HEK293 (cell line): ENCODE measurements at regions not wholly inside any gene's neighbourhood (a gene's known extent, or its start where the extent isn't known, plus 50 kb on each side); places are given as distances from the start of the nearest gene placed in this dataset.

Experiments used
- CTCF ChIA-PET: fragments of 350-600 bp; formaldehyde crosslinking; extraction: SDS; loops from one replicate; lab custom pipeline; 2021; ENCODE audit warnings: antibody characterized with exemption; lab: Yijun Ruan, JAX
- POLR2A ChIA-PET: fragments of 300-600 bp; formaldehyde crosslinking; extraction: SDS; loops from one replicate; lab custom pipeline; 2020; ENCODE audit warnings: antibody characterized with exemption, inconsistent platforms; lab: Yijun Ruan, JAX
- H3K27ac ChIP-seq: fragments of 200-500 bp; sonication (Bioruptor generic); 2 replicates; pipeline ENCODE4 v1.5.1; 2014; ENCODE audit warnings: low read depth, low read length, control low read depth, inconsistent platforms; ENCODE audit errors: extremely low read depth
- H3K36me3 ChIP-seq, 2 experiments: fragments of 200-500 bp in 1 of 2; sonication (Bioruptor generic) in 1 of 2; 1 replicate in 1 of 2; 2 replicates in 1 of 2; pipeline ENCODE4 v1.5.1; 2014 to 2017; ENCODE audit warnings: inconsistent platforms in 2 of 2, low read length in 2 of 2; ENCODE audit not compliant: control insufficient read depth in 2 of 2, insufficient read depth in 1 of 2
- H3K4me1 ChIP-seq: fragments of 200-500 bp; sonication (Bioruptor generic); 2 replicates; pipeline ENCODE4 v1.5.1; 2014; ENCODE audit warnings: mild to moderate bottlenecking, low read length, inconsistent platforms; ENCODE audit not compliant: control insufficient read depth, insufficient read depth
- H3K4me3 ChIP-seq: 2 replicates; pipeline ENCODE4 v1.5.1; 2011; ENCODE audit warnings: low read depth, mild to moderate bottlenecking, control low read depth, low read length, moderate library complexity
- H3K9me3 ChIP-seq: fragments of 200-500 bp; sonication (Bioruptor generic); 2 replicates; pipeline ENCODE4 v1.5.1; 2014; ENCODE audit warnings: low read depth, low read length, inconsistent platforms; ENCODE audit not compliant: control insufficient read depth, insufficient read depth
- ATF2 ChIP-seq: fragments of 450-650 bp; formaldehyde crosslinking; IDR thresholded peaks from 2 replicates; pipeline ENCODE4 v1.5.1; 2016; ENCODE audit warnings: missing biosample characterization, missing genetic modification characterization, low read depth
- BCL11B ChIP-seq: fragments of 450-650 bp; formaldehyde crosslinking; IDR thresholded peaks from 2 replicates; pipeline ENCODE4 v1.5.1; 2016; ENCODE audit warnings: low read depth, missing biosample characterization, missing genetic modification characterization
- ELK4 ChIP-seq: IDR thresholded peaks from 2 replicates; pipeline ENCODE4 v1.6.1; 2011; ENCODE audit warnings: mild to moderate bottlenecking, low read depth, low read length, borderline replicate concordance
- GLIS2 ChIP-seq: fragments of 450-650 bp; formaldehyde crosslinking; IDR thresholded peaks from 2 replicates; pipeline ENCODE4 v1.5.1; 2016; ENCODE audit warnings: missing biosample characterization, missing genetic modification characterization
- HIC1 ChIP-seq: fragments of 450-650 bp; formaldehyde crosslinking; IDR thresholded peaks from 2 replicates; pipeline ENCODE4 v1.5.1; 2016; ENCODE audit warnings: missing biosample characterization, missing genetic modification characterization
- MZF1 ChIP-seq: fragments of 450-650 bp; formaldehyde crosslinking; IDR thresholded peaks from 2 replicates; pipeline ENCODE4 v1.5.1; 2017; ENCODE audit warnings: missing biosample characterization, missing genetic modification characterization, borderline replicate concordance
- OVOL3 ChIP-seq: fragments of 450-650 bp; formaldehyde crosslinking; IDR thresholded peaks from 2 replicates; pipeline ENCODE4 v1.5.1; 2016; ENCODE audit warnings: missing biosample characterization, missing genetic modification characterization
- SCRT1 ChIP-seq: fragments of 450-650 bp; formaldehyde crosslinking; IDR thresholded peaks from 2 replicates; pipeline ENCODE4 v1.5.1; 2016; ENCODE audit warnings: missing biosample characterization, missing genetic modification characterization, borderline replicate concordance
- SETDB1 ChIP-seq: IDR thresholded peaks from one replicate; pipeline ENCODE4 v1.6.1; 2017; ENCODE audit warnings: mild to moderate bottlenecking, low read length, moderate library complexity, mixed read lengths; ENCODE audit not compliant: insufficient read length
- SP2 ChIP-seq: fragments of 450-650 bp; formaldehyde crosslinking; IDR thresholded peaks from 2 replicates; pipeline ENCODE4 v1.5.1; 2016; ENCODE audit warnings: missing biosample characterization, missing genetic modification characterization
- SP7 ChIP-seq: fragments of 450-650 bp; formaldehyde crosslinking; IDR thresholded peaks from 2 replicates; pipeline ENCODE4 v1.5.1; 2016; ENCODE audit warnings: missing biosample characterization, missing genetic modification characterization
- TCF7L2 ChIP-seq: IDR thresholded peaks from 2 replicates; pipeline ENCODE4 v1.6.1; 2011; ENCODE audit warnings: low read depth, mild to moderate bottlenecking, inconsistent platforms, low read length, moderate library complexity, borderline replicate concordance
- ZNF112 ChIP-seq: fragments of 450-650 bp; formaldehyde crosslinking; IDR thresholded peaks from 2 replicates; pipeline ENCODE4 v1.5.0; 2017; ENCODE audit warnings: missing biosample characterization, missing genetic modification characterization
- ZNF2 ChIP-seq: fragments of 450-650 bp; formaldehyde crosslinking; IDR thresholded peaks from 2 replicates; pipeline ENCODE4 v1.5.1; 2016; ENCODE audit warnings: missing biosample characterization, missing genetic modification characterization
- ZNF23 ChIP-seq: fragments of 450-650 bp; formaldehyde crosslinking; IDR thresholded peaks from 2 replicates; pipeline ENCODE4 v1.5.1; 2016; ENCODE audit warnings: missing biosample characterization, missing genetic modification characterization, borderline replicate concordance
- ZNF239 ChIP-seq: fragments of 450-650 bp; formaldehyde crosslinking; IDR thresholded peaks from 2 replicates; pipeline ENCODE4 v1.5.1; 2016; ENCODE audit warnings: missing biosample characterization, missing genetic modification characterization
- ZNF274 ChIP-seq, 2 experiments: fragments of 200-500 bp in 1 of 2; fragments of 450-650 bp in 1 of 2; sonication (Bioruptor generic) in 1 of 2; formaldehyde crosslinking in 1 of 2; IDR thresholded peaks; 2 replicates each; pipeline versions ENCODE4 v1.5.1 to v1.6.1; 2014 to 2016; ENCODE audit warnings: borderline replicate concordance in 1 of 2, inconsistent platforms in 1 of 2, low read length in 1 of 2, missing biosample characterization in 1 of 2, missing genetic modification characterization in 1 of 2
- ZNF354C ChIP-seq: fragments of 450-650 bp; formaldehyde crosslinking; IDR thresholded peaks from 2 replicates; pipeline ENCODE4 v1.5.1; 2016; ENCODE audit warnings: missing biosample characterization, missing genetic modification characterization, low read depth, borderline replicate concordance
- ZNF488 ChIP-seq: fragments of 450-650 bp; formaldehyde crosslinking; IDR thresholded peaks from 2 replicates; pipeline ENCODE4 v1.5.1; 2016; ENCODE audit warnings: missing biosample characterization, missing genetic modification characterization
- ZNF510 ChIP-seq: fragments of 450-650 bp; formaldehyde crosslinking; IDR thresholded peaks from 2 replicates; pipeline ENCODE4 v1.5.1; 2018; ENCODE audit warnings: mild to moderate bottlenecking, missing genetic modification characterization, missing biosample characterization; ENCODE audit not compliant: insufficient replicate concordance
- ZNF514 ChIP-seq: fragments of 450-650 bp; formaldehyde crosslinking; IDR thresholded peaks from 2 replicates; pipeline ENCODE4 v1.5.1; 2016; ENCODE audit warnings: missing biosample characterization, missing genetic modification characterization
- ZNF639 ChIP-seq: fragments of 450-650 bp; formaldehyde crosslinking; IDR thresholded peaks from 2 replicates; pipeline ENCODE4 v1.5.1; 2016; ENCODE audit warnings: missing biosample characterization, missing genetic modification characterization
- ZNF645 ChIP-seq: fragments of 450-650 bp; formaldehyde crosslinking; IDR thresholded peaks from 2 replicates; pipeline ENCODE4; 2016; ENCODE audit warnings: missing biosample characterization, missing genetic modification characterization
- ZNF837 ChIP-seq: fragments of 450-650 bp; formaldehyde crosslinking; IDR thresholded peaks from 2 replicates; pipeline ENCODE4 v1.5.1; 2016; ENCODE audit warnings: missing biosample characterization, missing genetic modification characterization

GRCh38 chrX:7286168-7286837 is 138.3 kb upstream of the PUDP start:
- Histone ChIP-seq H3K36me3 (no peaks in the 10 kb centered on the region), H3K9me3 (no peaks in the 10 kb centered on the region), H3K4me3 (no peak overlapping the region), H3K27ac (no peak overlapping the region), H3K4me1 (no peaks in the 10 kb centered on the region)
- POLR2A ChIA-PET, result no interaction called here
- CTCF ChIA-PET, result no interaction called here
- no peak for TF ChIP-seq ZNF23 (tag by site-specific recombination)
- no peak for TF ChIP-seq ZNF274 (IDR thresholded peaks at IDR 0.05; ENCODE audit: low read length)
- no peak for TF ChIP-seq ZNF274 (tag by site-specific recombination; IDR thresholded peaks at IDR 0.05; ENCODE audit: borderline replicate concordance)
- no peak for TF ChIP-seq HIC1 (tag by site-specific recombination)
- no peak for TF ChIP-seq BCL11B (tag by site-specific recombination)
- TF ChIP-seq SP7, result no peak
- no peak for TF ChIP-seq ZNF645 (tag by site-specific recombination)
- TF ChIP-seq OVOL3 (tag by site-specific recombination), result no peak

- no peaks in the 10 kb centered on the region for H3K36me3 ChIP-seq
- H3K4me3 ChIP-seq, result no peak overlapping the region
- ChIA-PET POLR2A (no interaction called here), CTCF (no interaction called here)
- TF ChIP-seq ZNF2, result no peak
- no peak for TF ChIP-seq ATF2 (tag by site-specific recombination)
- no peak for TF ChIP-seq ZNF112
- TF ChIP-seq SCRT1 (tag by site-specific recombination), result no peak
- no peak for TF ChIP-seq ZNF354C (tag by site-specific recombination)
- TF ChIP-seq ELK4, result no peak
- TF ChIP-seq ZNF239 (tag by site-specific recombination), result no peak
- no peak overlapping the region for H3K27ac ChIP-seq
- no peaks in the 10 kb centered on the region for H3K9me3 ChIP-seq
- H3K4me1 ChIP-seq, result no peaks in the 10 kb centered on the region
Measured at GRCh38 chrX:7285765-7286164, 137.8 kb upstream of the PUDP start.

- TF ChIP-seq MZF1 (tag by site-specific recombination), result no peak
- TF ChIP-seq SETDB1, result no peak
- TF ChIP-seq GLIS2 (tag by site-specific recombination), result no peak
- no peak for TF ChIP-seq ZNF639 (tag by site-specific recombination)
- TF ChIP-seq TCF7L2, result no peak
- TF ChIP-seq ZNF488 (tag by site-specific recombination), result no peak
- no peak for TF ChIP-seq ZNF837 (tag by site-specific recombination)
- TF ChIP-seq ZNF514 (tag by site-specific recombination), result no peak
- TF ChIP-seq SP2 (tag by site-specific recombination), result no peak
- no peak for TF ChIP-seq ZNF510 (tag by site-specific recombination)
- POLR2A ChIA-PET, result no interaction called here
Measured at GRCh38 chrX:7283741-7284140, 135.8 kb upstream of the PUDP start.

More at GRCh38 chrX:7283741-7284140, 135.8 kb upstream of the PUDP start:
- H3K4me1 ChIP-seq, result no peaks in the 10 kb centered on the region
- H3K4me3 ChIP-seq, result no peak overlapping the region
- CTCF ChIA-PET, result no interaction called here
- H3K27ac ChIP-seq, result no peak overlapping the region
- no peaks in the 10 kb centered on the region for H3K9me3 ChIP-seq
- H3K36me3 ChIP-seq, result no peaks in the 10 kb centered on the region
